Inflammatory macrophage treated with lipopolysaccharide for 4 hours (primary cell): ENCODE measurements at regions not wholly inside any gene's neighbourhood (a gene's known extent, or its start where the extent isn't known, plus 50 kb on each side); places are given as distances from the start of the nearest gene placed in this dataset.

Source experiments
- DNase-seq: peaks from one replicate; pipeline ENCODE4 v3.0.0-alpha.2; 2020

GRCh38 chr10:45199205-45199740 lies 116.1 kb downstream of the OR13A1 start:
- DNase-seq = no peak

GRCh38 chr10:45201271-45201670 lies 114.1 kb downstream of the OR13A1 start:
- no peak for DNase-seq

- DNase-seq = no peak
These were observed 113.2 kb downstream of the OR13A1 start for GRCh38 chr10:45202242-45202641.

- no peak for DNase-seq
These were observed 110.2 kb downstream of the OR13A1 start for GRCh38 chr10:45204954-45205775.

- no peak for DNase-seq
These were observed 105.5 kb downstream of the OR13A1 start for GRCh38 chr10:45209888-45210287.

- no peak for DNase-seq
These were observed 103.8 kb downstream of the OR13A1 start for GRCh38 chr10:45211576-45211975.

- DNase-seq = no peak
These were observed 96.0 kb downstream of the OR13A1 start for GRCh38 chr10:45219416-45219815.

GRCh38 chr10:45220931-45221330 lies 94.5 kb downstream of the OR13A1 start:
- DNase-seq = no peak

GRCh38 chr10:45224219-45224841 lies 91.1 kb downstream of the OR13A1 start:
- DNase-seq = no peak

- no peak for DNase-seq
These were observed 88.4 kb downstream of the OR13A1 start for GRCh38 chr10:45227042-45227441.

- DNase-seq = peak; percentile 52
These were observed 88.0 kb downstream of the OR13A1 start for GRCh38 chr10:45227456-45227855.

- DNase-seq = no peak
These were observed 85.6 kb downstream of the OR13A1 start for GRCh38 chr10:45229823-45230222.

- peak; percentile 72 for DNase-seq
These were observed 80.1 kb downstream of the OR13A1 start for GRCh38 chr10:45235260-45235769.

GRCh38 chr10:45235798-45236220 lies 79.6 kb downstream of the OR13A1 start:
- no peak for DNase-seq

- DNase-seq = no peak
These were observed 76.5 kb downstream of the OR13A1 start for GRCh38 chr10:45238896-45239295.

GRCh38 chr10:45239642-45240041 lies 75.8 kb downstream of the OR13A1 start:
- no peak for DNase-seq

GRCh38 chr10:45241865-45242520 lies 73.4 kb downstream of the OR13A1 start:
- no peak for DNase-seq

- no peak for DNase-seq
These were observed 72.1 kb downstream of the OR13A1 start for GRCh38 chr10:45243261-45243660.

GRCh38 chr10:45246522-45246921 lies 68.9 kb downstream of the OR13A1 start:
- no peak for DNase-seq

- peak; percentile 90 for DNase-seq
These were observed 65.3 kb downstream of the OR13A1 start for GRCh38 chr10:45249978-45250693.

GRCh38 chr10:45250694-45251075 lies 64.7 kb downstream of the OR13A1 start:
- DNase-seq = peak; percentile 64
